HCT116 (cell line): ENCODE measurements at regions not wholly inside any gene's neighbourhood (a gene's known extent, or its start where the extent isn't known, plus 50 kb on each side); places are given as distances from the start of the nearest gene placed in this dataset.

Experiments
- ATF3 ChIP-seq: IDR thresholded peaks from 2 replicates; pipeline ENCODE4 v1.6.1; 2012
- CTCF ChIP-seq, 3 experiments: fragments of 200-600 bp in 1 of 3; sonication (generic) in 1 of 3; IDR thresholded peaks in 2 of 3; conservative IDR thresholded peaks in 1 of 3; 2 replicates each; pipeline ENCODE4 v1.5.1; 2012 to 2017; ENCODE audit warnings: low read depth in 2 of 3, low read length in 2 of 3, antibody characterized with exemption in 1 of 3, borderline replicate concordance in 1 of 3, control low read depth in 1 of 3, mild to moderate bottlenecking in 1 of 3, mixed read lengths in 1 of 3, mixed run types in 1 of 3, moderate library complexity in 1 of 3; ENCODE audit not compliant: insufficient read depth in 1 of 3
- EZH2 ChIP-seq: fragments of 200-600 bp; sonication (generic); IDR thresholded peaks from 2 replicates; pipeline ENCODE4 v1.6.1; 2017; ENCODE audit warnings: antibody characterized with exemption, mixed run types
- MAX ChIP-seq: IDR thresholded peaks from 2 replicates; pipeline ENCODE4 v1.6.1; 2012
- POLR2A ChIP-seq: IDR thresholded peaks from 2 replicates; pipeline ENCODE4 v1.7.0; 2011; ENCODE audit warnings: borderline replicate concordance; ENCODE audit not compliant: insufficient read depth, insufficient read length; ENCODE audit errors: extremely low read depth
- POLR2AphosphoS5 ChIP-seq: IDR thresholded peaks from 2 replicates; pipeline ENCODE4 v1.6.1; 2011; ENCODE audit warnings: mild to moderate bottlenecking, low read depth, low read length, moderate library complexity
- RAD21 ChIP-seq: IDR thresholded peaks from 2 replicates; pipeline ENCODE4 v1.6.1; 2012; ENCODE audit warnings: low read depth, mild to moderate bottlenecking

GRCh38 chr2:239735131-239735828, 289.9 kb downstream of the NDUFA10 start:
- TF ChIP-seq POLR2A (no peak), CTCF (IDR thresholded peaks at IDR 0.05 in 2 of 3, conservative IDR thresholded peaks at IDR 0.05 in 1 of 3; ENCODE audit: borderline replicate concordance in 1 of 3, insufficient read depth in 1 of 3, low read depth in 2 of 3, low read length in 2 of 3) (no peak), ATF3 (no peak), POLR2AphosphoS5 (no peak), MAX (no peak), RAD21 (no peak), EZH2 (no peak)
